ENCODE measurements at regions not wholly inside any gene's neighbourhood (a gene's known extent, or its start where the extent isn't known, plus 50 kb on each side); places are given as distances from the start of the nearest gene placed in this dataset.

- 84 to 93% methylated on average over 2 to 3 of the region's 3 CpGs for WGBS, 2 experiments (ENCODE audit: insufficient coverage in 1 of 2, insufficient read length in 1 of 2)
- DNase-seq, result no peak
- Mint-ChIP-seq H3K4me3 (no peak overlapping the region), H3K27ac (no peak overlapping the region), H3K9me3 (peaks cover 8% of the 10 kb centered on the region), H3K27me3 (ENCODE audit: insufficient read depth) (no peaks in the 10 kb centered on the region), H3K36me3 (ENCODE audit: low read depth) (peaks cover 65% of the 10 kb centered on the region), H3K4me1 (no peaks in the 10 kb centered on the region)
- Histone ChIP-seq H3K4me3 (ENCODE audit: low read length) (no peak overlapping the region), H3K9ac (ENCODE audit: extremely low read depth, low read length, poor library complexity, severe bottlenecking) (no peak overlapping the region), H3K9me3 (ENCODE audit: control insufficient read depth, low read length) (peaks cover 18% of the 10 kb centered on the region), H3K4me1 (ENCODE audit: control insufficient read depth, insufficient read depth, low read length) (no peaks in the 10 kb centered on the region), H3K27ac (ENCODE audit: low read depth, low read length) (no peak overlapping the region), H3K36me3 (ENCODE audit: control insufficient read depth, insufficient read depth, low read length) (peaks cover 95% of the 10 kb centered on the region), H3K27me3 (ENCODE audit: control insufficient read depth, insufficient read depth, low read length, poor library complexity, severe bottlenecking) (no peaks in the 10 kb centered on the region)
- no peak for TF ChIP-seq CTCF (conservative IDR thresholded peaks at IDR 0.05)
These were observed 224.8 kb downstream of the SIPA1L2 start for GRCh38 chr1:232404981-232405731.

GRCh38 chr1:232404227-232404626 is 225.7 kb downstream of the SIPA1L2 start:
- Histone ChIP-seq H3K36me3 (ENCODE audit: control insufficient read depth, insufficient read depth, low read length) (peaks cover 96% of the 10 kb centered on the region), H3K27me3 (ENCODE audit: control insufficient read depth, insufficient read depth, low read length, poor library complexity, severe bottlenecking) (no peaks in the 10 kb centered on the region), H3K9ac (ENCODE audit: extremely low read depth, low read length, poor library complexity, severe bottlenecking) (no peak overlapping the region), H3K4me1 (ENCODE audit: control insufficient read depth, insufficient read depth, low read length) (no peaks in the 10 kb centered on the region), H3K9me3 (ENCODE audit: control insufficient read depth, low read length) (peaks cover 9% of the 10 kb centered on the region), H3K4me3 (ENCODE audit: low read length) (no peak overlapping the region), H3K27ac (ENCODE audit: low read depth, low read length) (no peak overlapping the region)
- TF ChIP-seq CTCF (conservative IDR thresholded peaks at IDR 0.05), result no peak
- no peaks in the 10 kb centered on the region for H3K27me3 Mint-ChIP-seq (ENCODE audit: insufficient read depth)
- no peak overlapping the region for H3K27ac Mint-ChIP-seq
- peaks cover 62% of the 10 kb centered on the region for H3K36me3 Mint-ChIP-seq (ENCODE audit: low read depth)
- H3K4me3 Mint-ChIP-seq, result no peak overlapping the region
- no peaks in the 10 kb centered on the region for H3K4me1 Mint-ChIP-seq
- WGBS, 2 experiments (ENCODE audit: insufficient coverage in 1 of 2, insufficient read length in 1 of 2), result 94 to 100% methylated on average over 2 to 3 of the region's 3 CpGs
- H3K9me3 Mint-ChIP-seq, result peaks cover 1% of the 10 kb centered on the region
- DNase-seq, result no peak

GRCh38 chr1:232403017-232403714 is 226.8 kb downstream of the SIPA1L2 start:
- Mint-ChIP-seq H3K36me3 (ENCODE audit: low read depth) (peaks cover 67% of the 10 kb centered on the region), H3K9me3 (no peaks in the 10 kb centered on the region), H3K4me3 (no peak overlapping the region), H3K27ac (no peak overlapping the region), H3K4me1 (no peaks in the 10 kb centered on the region), H3K27me3 (ENCODE audit: insufficient read depth) (no peaks in the 10 kb centered on the region)
- H3K27ac ChIP-seq (ENCODE audit: low read depth, low read length), result no peak overlapping the region
- no peaks in the 10 kb centered on the region for H3K4me1 ChIP-seq (ENCODE audit: control insufficient read depth, insufficient read depth, low read length)
- H3K9ac ChIP-seq (ENCODE audit: extremely low read depth, low read length, poor library complexity, severe bottlenecking), result no peak overlapping the region
- H3K36me3 ChIP-seq (ENCODE audit: control insufficient read depth, insufficient read depth, low read length), result peaks cover 97% of the 10 kb centered on the region
- TF ChIP-seq CTCF (conservative IDR thresholded peaks at IDR 0.05), result peak; percentile 11
- no peaks in the 10 kb centered on the region for H3K27me3 ChIP-seq (ENCODE audit: control insufficient read depth, insufficient read depth, low read length, poor library complexity, severe bottlenecking)
- no peak for DNase-seq
- WGBS, 2 experiments (ENCODE audit: insufficient coverage in 1 of 2, insufficient read length in 1 of 2), result 96 to 98% methylated on average over 6 to 9 of the region's 9 CpGs
- no peaks in the 10 kb centered on the region for H3K9me3 ChIP-seq (ENCODE audit: control insufficient read depth, low read length)
- H3K4me3 ChIP-seq (ENCODE audit: low read length), result no peak overlapping the region

All from endodermal cell (in vitro differentiated cells).